ENCODE measurements at regions not wholly inside any gene's neighbourhood (a gene's known extent, or its start where the extent isn't known, plus 50 kb on each side); places are given as distances from the start of the nearest gene placed in this dataset.

DNA sequence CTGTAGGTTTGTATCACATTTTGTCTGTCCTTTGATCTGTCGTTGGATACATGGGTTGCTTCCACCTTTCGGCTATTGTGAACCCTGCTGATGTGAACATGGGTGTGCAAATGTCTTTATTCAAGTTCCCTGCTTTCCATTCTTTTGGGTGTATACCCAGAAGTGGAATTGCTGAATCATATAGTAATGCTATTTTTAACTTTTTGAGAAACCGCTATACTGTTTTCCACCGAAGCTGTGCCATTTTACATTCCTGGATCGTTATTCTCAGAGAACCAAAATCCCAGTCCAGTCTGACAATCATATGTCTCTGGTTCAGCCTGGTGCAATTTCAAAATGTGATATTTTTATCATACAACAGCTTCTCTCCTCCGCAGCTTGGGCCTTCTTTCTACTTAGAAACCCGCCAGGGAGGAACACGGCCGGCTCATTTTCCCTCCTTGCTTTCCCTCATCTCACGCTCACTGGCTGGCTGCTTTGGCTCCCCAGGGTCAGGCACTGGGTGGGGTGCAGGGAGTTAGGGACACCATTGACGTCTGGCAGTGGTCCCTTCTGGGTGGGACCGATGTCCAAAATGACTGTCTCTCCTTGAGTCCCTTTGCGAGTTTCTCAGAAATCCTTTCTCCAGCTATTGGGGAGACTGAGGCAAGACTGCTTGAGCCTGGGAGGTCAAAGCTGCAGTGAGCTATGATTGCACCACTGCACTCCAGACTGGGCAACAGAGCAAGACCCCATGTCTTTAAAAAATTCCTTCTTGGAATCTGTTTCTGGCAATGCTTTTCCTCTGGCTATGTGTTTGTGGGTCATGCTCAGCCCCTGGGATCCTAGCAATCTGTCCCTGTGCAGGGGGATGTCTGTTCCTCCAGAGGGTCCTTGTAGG, 73.5 kb upstream of the AKT3 start:
- no peak for ATAC-seq
- TF ChIP-seq ZFP3 (CRISPR knock-in tag; IDR thresholded peaks at IDR 0.05): no peak
- TF ChIP-seq, protein P1, sequence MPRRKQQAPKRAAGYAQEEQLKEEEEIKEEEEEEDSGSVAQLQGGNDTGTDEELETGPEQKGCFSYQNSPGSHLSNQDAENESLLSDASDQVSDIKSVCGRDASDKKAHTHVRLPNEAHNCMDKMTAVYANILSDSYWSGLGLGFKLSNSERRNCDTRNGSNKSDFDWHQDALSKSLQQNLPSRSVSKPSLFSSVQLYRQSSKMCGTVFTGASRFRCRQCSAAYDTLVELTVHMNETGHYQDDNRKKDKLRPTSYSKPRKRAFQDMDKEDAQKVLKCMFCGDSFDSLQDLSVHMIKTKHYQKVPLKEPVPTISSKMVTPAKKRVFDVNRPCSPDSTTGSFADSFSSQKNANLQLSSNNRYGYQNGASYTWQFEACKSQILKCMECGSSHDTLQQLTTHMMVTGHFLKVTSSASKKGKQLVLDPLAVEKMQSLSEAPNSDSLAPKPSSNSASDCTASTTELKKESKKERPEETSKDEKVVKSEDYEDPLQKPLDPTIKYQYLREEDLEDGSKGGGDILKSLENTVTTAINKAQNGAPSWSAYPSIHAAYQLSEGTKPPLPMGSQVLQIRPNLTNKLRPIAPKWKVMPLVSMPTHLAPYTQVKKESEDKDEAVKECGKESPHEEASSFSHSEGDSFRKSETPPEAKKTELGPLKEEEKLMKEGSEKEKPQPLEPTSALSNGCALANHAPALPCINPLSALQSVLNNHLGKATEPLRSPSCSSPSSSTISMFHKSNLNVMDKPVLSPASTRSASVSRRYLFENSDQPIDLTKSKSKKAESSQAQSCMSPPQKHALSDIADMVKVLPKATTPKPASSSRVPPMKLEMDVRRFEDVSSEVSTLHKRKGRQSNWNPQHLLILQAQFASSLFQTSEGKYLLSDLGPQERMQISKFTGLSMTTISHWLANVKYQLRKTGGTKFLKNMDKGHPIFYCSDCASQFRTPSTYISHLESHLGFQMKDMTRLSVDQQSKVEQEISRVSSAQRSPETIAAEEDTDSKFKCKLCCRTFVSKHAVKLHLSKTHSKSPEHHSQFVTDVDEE (CRISPR knock-in tag; IDR thresholded peaks at IDR 0.05): no peak
- TF ChIP-seq ZC3H10 (CRISPR knock-in tag; IDR thresholded peaks at IDR 0.05): no peak
- TF ChIP-seq, protein P2, sequence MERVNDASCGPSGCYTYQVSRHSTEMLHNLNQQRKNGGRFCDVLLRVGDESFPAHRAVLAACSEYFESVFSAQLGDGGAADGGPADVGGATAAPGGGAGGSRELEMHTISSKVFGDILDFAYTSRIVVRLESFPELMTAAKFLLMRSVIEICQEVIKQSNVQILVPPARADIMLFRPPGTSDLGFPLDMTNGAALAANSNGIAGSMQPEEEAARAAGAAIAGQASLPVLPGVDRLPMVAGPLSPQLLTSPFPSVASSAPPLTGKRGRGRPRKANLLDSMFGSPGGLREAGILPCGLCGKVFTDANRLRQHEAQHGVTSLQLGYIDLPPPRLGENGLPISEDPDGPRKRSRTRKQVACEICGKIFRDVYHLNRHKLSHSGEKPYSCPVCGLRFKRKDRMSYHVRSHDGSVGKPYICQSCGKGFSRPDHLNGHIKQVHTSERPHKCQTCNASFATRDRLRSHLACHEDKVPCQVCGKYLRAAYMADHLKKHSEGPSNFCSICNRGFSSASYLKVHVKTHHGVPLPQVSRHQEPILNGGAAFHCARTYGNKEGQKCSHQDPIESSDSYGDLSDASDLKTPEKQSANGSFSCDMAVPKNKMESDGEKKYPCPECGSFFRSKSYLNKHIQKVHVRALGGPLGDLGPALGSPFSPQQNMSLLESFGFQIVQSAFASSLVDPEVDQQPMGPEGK (CRISPR knock-in tag; IDR thresholded peaks at IDR 0.05; ENCODE audit: borderline replicate concordance): no peak
- TF ChIP-seq PPARA (CRISPR knock-in tag; IDR thresholded peaks at IDR 0.05; ENCODE audit: borderline replicate concordance): no peak

DNA sequence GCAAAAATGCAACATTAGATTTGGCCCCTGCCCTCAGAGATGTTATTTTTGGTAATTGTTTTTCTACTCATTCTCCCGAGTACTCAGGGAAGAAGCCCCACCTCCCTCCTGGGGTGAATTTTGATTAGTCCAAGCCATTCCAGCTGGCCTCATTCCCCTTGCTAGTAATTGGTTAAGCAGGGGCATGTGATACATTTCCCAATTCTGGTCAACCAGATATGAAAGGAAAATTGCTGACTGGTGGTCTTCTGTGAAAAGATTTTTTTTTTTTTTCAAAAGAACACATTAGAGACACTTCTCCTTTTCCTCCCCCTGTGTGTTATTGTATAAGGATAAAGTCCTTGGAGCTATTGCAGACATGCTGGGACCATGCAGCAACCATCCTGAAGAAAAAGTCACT, 71.1 kb upstream of the AKT3 start:
- ATAC-seq: no peak
- TF ChIP-seq ZNF565 (CRISPR knock-in tag; conservative IDR thresholded peaks at IDR 0.05; ENCODE audit: low read depth) (no peak), ZNF8 (CRISPR knock-in tag; IDR thresholded peaks at IDR 0.05) (no peak), CSDC2 (CRISPR knock-in tag; IDR thresholded peaks at IDR 0.05) (no peak), RARB (CRISPR knock-in tag; IDR thresholded peaks at IDR 0.05) (no peak), ARNTL (CRISPR knock-in tag; IDR thresholded peaks at IDR 0.05; ENCODE audit: borderline replicate concordance, low read depth) (no peak), ZNF70 (CRISPR knock-in tag; IDR thresholded peaks at IDR 0.05) (no peak)
- TF ChIP-seq, protein P1 (CRISPR knock-in tag; IDR thresholded peaks at IDR 0.05): no peak

DNA sequence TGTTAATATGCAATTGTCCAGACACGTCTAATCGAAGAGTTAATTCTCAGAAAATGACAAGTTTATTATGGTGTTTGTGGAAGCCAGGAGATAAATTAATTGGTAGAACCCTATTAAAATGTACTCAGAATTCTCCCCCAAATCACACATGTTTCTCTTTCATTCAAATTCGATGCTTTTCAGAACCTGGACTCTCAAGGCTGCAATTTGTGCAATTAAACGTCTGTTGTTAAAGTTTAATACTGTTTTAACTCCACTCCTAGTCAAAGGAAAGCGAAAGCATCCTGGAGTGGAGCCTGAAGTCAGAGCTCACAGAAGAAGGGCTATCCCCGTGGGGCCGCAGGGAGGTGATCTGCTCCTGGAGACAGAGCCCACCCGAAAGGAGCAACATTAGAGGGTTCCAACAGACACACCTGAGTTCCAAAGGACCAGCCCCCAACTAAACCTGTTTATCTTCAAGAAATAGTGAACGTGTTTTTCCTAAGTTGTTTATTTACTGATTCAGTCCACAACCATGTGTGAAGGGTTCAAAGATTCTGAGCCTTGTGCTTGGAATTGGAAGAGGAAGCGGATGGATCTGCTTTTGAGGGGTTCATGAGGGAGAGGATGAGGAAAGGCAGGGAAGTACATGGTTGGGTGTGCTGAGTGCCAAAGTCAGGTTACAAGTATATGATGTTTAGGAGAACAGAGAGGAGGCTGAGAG, 68.0 kb upstream of the AKT3 start:
- peak; percentile 33 for ATAC-seq
- TF ChIP-seq ISL1 (CRISPR knock-in tag; IDR thresholded peaks at IDR 0.05): no peak

DNA sequence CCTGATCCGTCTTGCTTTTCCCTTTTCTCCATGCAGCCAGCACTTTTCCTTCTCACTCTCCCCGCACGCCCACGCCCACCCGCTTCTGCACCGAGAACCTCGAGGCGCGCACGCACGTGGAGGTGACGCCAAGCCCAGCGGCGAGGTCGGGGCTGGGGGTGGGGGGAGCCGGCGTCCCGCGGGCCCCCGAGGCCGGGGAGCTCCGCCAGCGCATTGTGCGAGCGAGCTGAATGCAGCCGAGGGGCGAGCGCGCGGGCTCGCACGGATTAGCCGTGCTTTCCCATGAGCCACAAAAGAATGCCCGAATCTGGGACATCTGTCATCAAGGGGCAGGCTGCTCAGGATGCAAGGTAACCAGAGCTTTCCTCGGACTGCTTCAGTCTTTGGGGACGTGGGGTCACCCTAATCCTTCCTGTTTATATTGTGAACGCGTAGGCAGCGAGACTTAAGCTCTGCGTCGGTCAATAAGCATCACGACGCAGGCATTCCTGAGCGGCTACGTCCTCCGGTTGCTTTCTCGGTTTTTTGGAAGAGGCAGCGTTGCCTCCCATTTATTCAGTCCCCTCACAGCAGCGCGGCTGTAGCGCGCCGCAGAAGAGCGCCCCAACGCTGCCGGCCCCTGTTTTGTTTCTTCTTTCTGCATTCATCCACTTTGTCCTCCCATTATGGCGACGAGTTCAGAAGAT, 67.3 kb upstream of the AKT3 start:
- ATAC-seq: peak; percentile 91

DNA sequence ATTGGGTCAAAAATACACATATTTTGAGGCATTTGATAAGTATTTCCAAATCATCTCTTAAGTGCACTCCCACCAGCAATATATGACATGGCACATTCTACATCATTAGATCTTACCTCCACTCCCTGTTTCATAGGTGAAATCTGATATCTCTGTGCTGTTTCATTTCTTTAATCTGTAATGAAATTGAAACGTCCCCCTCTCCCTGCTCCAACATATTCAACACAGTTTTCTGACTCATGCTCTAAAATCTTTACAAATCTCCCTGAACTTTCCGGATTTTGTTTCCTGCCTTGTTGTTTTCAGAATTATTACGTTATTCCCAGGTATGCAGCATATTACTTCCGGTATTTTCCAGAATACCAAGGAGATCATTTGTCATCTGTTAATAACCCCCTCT, 66.1 kb upstream of the AKT3 start:
- TF ChIP-seq SNAI2 (CRISPR knock-in tag; IDR thresholded peaks at IDR 0.05): no peak
- no peak for TF ChIP-seq ESRRG (CRISPR knock-in tag; IDR thresholded peaks at IDR 0.05)
- TF ChIP-seq ZC3H10 (CRISPR knock-in tag; IDR thresholded peaks at IDR 0.05): 0 out of 2 replicates have a peak, but pooled peaks have one; percentile 38
- TF ChIP-seq GLIS3 (CRISPR knock-in tag; IDR thresholded peaks at IDR 0.05): no peak
- TF ChIP-seq TOX (CRISPR knock-in tag; IDR thresholded peaks at IDR 0.05; ENCODE audit: borderline replicate concordance): peak; percentile 29; the same call in 1 of the 2 replicates
- ATAC-seq: peak; percentile 47

More for the DNA sequence above, 67.3 kb upstream of the AKT3 start:
- TF ChIP-seq CSDC2 (CRISPR knock-in tag; IDR thresholded peaks at IDR 0.05) (peak; percentile 69; the same call in 1 of the 2 replicates), ZFP30 (CRISPR knock-in tag; IDR thresholded peaks at IDR 0.05) (no peak), OSR1 (CRISPR knock-in tag; IDR thresholded peaks at IDR 0.05) (0 out of 2 replicates have a peak, but pooled peaks have one; percentile 66), ZFP3 (CRISPR knock-in tag; IDR thresholded peaks at IDR 0.05) (no peak), ZNF565 (CRISPR knock-in tag; conservative IDR thresholded peaks at IDR 0.05; ENCODE audit: low read depth) (no peak), ISL1 (CRISPR knock-in tag; IDR thresholded peaks at IDR 0.05) (no peak), ARNTL (CRISPR knock-in tag; IDR thresholded peaks at IDR 0.05; ENCODE audit: borderline replicate concordance, low read depth) (no peak), TCF4 (CRISPR knock-in tag; IDR thresholded peaks at IDR 0.05; ENCODE audit: borderline replicate concordance) (no peak)

Data from SK-N-SH treated with all-trans-retinoic acid at 6 μM for 48 hours (cell line).